Large intestine (tissue), 3 donors: ENCODE measurements at regions not wholly inside any gene's neighbourhood (a gene's known extent, or its start where the extent isn't known, plus 50 kb on each side); places are given as distances from the start of the nearest gene placed in this dataset.

ENCODE experiments used
- DNase-seq, 2 donors: peaks; one replicate each; pipeline versions ENCODE4 v3.0.0 to v3.0.0-alpha.2; 2013
- H3K27ac ChIP-seq: one replicate; pipeline ENCODE4 v1.5.1; 2013; ENCODE audit warnings: low read length
- H3K27me3 ChIP-seq: 2 replicates; pipeline ENCODE4 v1.6.1; 2013; ENCODE audit warnings: low read length; ENCODE audit not compliant: control insufficient read depth, insufficient read depth
- H3K36me3 ChIP-seq: 2 replicates; pipeline ENCODE4 v1.6.1; 2013; ENCODE audit warnings: low read length; ENCODE audit not compliant: control insufficient read depth, insufficient read depth
- H3K4me1 ChIP-seq: one replicate; pipeline ENCODE4 v1.6.1; 2013; ENCODE audit warnings: low read length; ENCODE audit not compliant: control insufficient read depth, insufficient read depth
- H3K4me3 ChIP-seq: one replicate; pipeline ENCODE4 v1.5.1; 2013; ENCODE audit warnings: low read length
- H3K9me3 ChIP-seq: one replicate; pipeline ENCODE4 v1.6.1; 2013; ENCODE audit warnings: mild to moderate bottlenecking, low read depth, low read length, moderate library complexity; ENCODE audit not compliant: control insufficient read depth
- WGBS: methylation state at CpG from one replicate; pipeline ENCODE4 v1.1.5; 2013; ENCODE audit warnings: low lambda C conversion rate; ENCODE audit not compliant: insufficient coverage; 5-methylcytosine and 5-hydroxymethylcytosine counted together

DNA sequence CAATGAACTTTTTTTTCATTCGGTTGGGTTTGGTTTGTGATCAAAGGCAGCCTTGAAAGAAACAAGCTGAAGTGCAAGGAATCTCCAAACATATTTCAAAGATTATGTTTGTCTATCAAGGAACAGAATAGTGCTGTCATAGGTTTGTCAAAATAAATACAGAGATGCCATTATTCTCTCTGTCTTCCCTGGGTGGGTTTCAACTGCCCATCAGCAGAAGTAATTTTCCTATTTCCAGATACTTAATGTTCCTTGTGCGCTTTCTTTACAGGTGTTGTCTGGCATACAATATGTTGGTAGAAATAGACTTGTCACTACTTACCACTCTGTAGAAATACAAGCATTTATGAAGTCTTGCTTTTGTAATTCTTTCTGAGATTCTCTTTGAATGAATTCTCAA, 294.9 kb downstream of the PDHA2 start:
- Histone ChIP-seq H3K4me1 (no peaks in the 10 kb centered on the region), H3K36me3 (no peaks in the 10 kb centered on the region), H3K9me3 (no peaks in the 10 kb centered on the region), H3K27me3 (no peaks in the 10 kb centered on the region), H3K27ac (no peak overlapping the region), H3K4me3 (no peak overlapping the region)
- DNase-seq: no peak
- 100% methylated on average over 1 of the region's 2 CpGs for WGBS

GRCh38 chr4:96136056-96136455, 296.2 kb downstream of the PDHA2 start:
- no peaks in the 10 kb centered on the region for H3K27me3 ChIP-seq
- no peaks in the 10 kb centered on the region for H3K4me1 ChIP-seq
- no peaks in the 10 kb centered on the region for H3K9me3 ChIP-seq
- H3K27ac ChIP-seq: no peak overlapping the region
- H3K36me3 ChIP-seq: no peaks in the 10 kb centered on the region
- no peak for DNase-seq
- H3K4me3 ChIP-seq: no peak overlapping the region
- WGBS: 100% methylated on average over 2 of the region's 2 CpGs

DNA sequence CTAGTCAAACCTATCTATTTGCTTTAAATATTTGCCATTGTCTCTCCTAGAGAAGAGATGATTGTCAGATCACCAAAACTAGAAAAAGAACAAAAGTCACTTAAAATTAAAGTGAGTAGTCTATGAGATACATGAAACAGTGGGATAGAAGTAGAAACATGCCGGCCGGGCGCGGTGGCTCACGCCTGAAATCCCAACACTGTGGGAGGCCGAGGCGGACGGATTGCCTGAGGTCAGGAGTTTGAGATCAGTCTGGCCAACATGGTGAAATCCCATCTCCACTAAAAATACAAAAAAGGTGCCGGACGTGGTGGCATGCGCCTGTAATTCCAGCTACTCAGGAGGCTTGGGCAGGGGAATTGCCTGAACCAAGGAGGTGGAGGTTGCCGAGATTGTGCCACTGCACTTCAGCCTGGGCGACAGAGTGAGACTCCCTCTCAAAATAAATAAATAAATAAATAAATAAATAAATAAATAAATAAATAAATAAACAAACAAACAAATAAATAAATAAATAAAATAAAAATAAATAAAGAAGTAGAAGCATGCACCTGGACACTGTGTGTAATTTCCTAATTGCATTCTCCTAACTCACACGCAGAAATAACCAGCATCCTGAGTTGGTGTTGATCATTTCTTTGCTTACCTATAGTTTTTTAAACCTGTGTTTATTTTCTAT, 299.5 kb downstream of the PDHA2 start:
- DNase-seq: no peak
- WGBS: 94% methylated on average over 3 of the region's 14 CpGs
- no peaks in the 10 kb centered on the region for H3K4me1 ChIP-seq
- no peaks in the 10 kb centered on the region for H3K36me3 ChIP-seq
- no peaks in the 10 kb centered on the region for H3K27me3 ChIP-seq
- no peak overlapping the region for H3K4me3 ChIP-seq
- no peaks in the 10 kb centered on the region for H3K9me3 ChIP-seq
- no peak overlapping the region for H3K27ac ChIP-seq

GRCh38 chr4:96145601-96146000, 305.7 kb downstream of the PDHA2 start:
- WGBS: no CpG with 5 or more reads among the region's 1 CpG
- no peaks in the 10 kb centered on the region for H3K27me3 ChIP-seq
- H3K27ac ChIP-seq: no peak overlapping the region
- no peak overlapping the region for H3K4me3 ChIP-seq
- DNase-seq: no peak
- H3K9me3 ChIP-seq: no peaks in the 10 kb centered on the region
- H3K36me3 ChIP-seq: no peaks in the 10 kb centered on the region
- no peaks in the 10 kb centered on the region for H3K4me1 ChIP-seq

- no peak overlapping the region for H3K4me3 ChIP-seq
- no peak for DNase-seq
- no peaks in the 10 kb centered on the region for H3K27me3 ChIP-seq
- H3K4me1 ChIP-seq: no peaks in the 10 kb centered on the region
- no peaks in the 10 kb centered on the region for H3K36me3 ChIP-seq
- no peak overlapping the region for H3K27ac ChIP-seq
- H3K9me3 ChIP-seq: no peaks in the 10 kb centered on the region
These were observed 306.8 kb downstream of the PDHA2 start for GRCh38 chr4:96146686-96147085.

GRCh38 chr4:96149894-96150293, 310.0 kb downstream of the PDHA2 start:
- Histone ChIP-seq H3K4me3 (no peak overlapping the region), H3K4me1 (no peaks in the 10 kb centered on the region), H3K36me3 (no peaks in the 10 kb centered on the region), H3K27me3 (no peaks in the 10 kb centered on the region), H3K9me3 (no peaks in the 10 kb centered on the region), H3K27ac (no peak overlapping the region)
- no peak for DNase-seq
- 100% methylated on average over 1 of the region's 6 CpGs for WGBS

DNA sequence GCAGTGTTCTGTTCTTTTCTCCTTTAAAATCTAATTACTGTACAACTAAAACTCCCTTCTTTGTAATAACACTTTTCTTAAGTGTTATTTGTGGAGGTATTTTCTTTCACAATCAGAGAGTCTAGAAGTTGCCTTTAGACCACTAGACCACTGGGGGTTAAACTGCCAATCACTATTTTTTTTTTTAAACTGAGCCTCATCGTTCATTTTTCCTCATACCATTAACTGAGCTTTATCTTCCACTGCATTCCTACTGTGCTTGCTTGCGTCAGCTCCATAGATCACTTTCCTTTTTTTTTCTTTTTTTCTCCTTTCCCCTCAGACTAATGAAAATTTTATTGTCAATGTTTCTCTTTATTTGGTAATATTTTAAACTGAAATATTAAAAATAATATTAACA, 310.6 kb downstream of the PDHA2 start:
- Histone ChIP-seq H3K27me3 (no peaks in the 10 kb centered on the region), H3K9me3 (no peaks in the 10 kb centered on the region), H3K4me3 (no peak overlapping the region), H3K27ac (no peak overlapping the region), H3K4me1 (no peaks in the 10 kb centered on the region), H3K36me3 (no peaks in the 10 kb centered on the region)
- no peak for DNase-seq
- 30% methylated on average over 2 of the region's 2 CpGs for WGBS

- no CpG with 5 or more reads among the region's 2 CpGs for WGBS
- Histone ChIP-seq H3K4me1 (no peaks in the 10 kb centered on the region), H3K27me3 (no peaks in the 10 kb centered on the region), H3K36me3 (no peaks in the 10 kb centered on the region), H3K4me3 (no peak overlapping the region), H3K9me3 (no peaks in the 10 kb centered on the region), H3K27ac (no peak overlapping the region)
- DNase-seq: no peak
These were observed 312.9 kb downstream of the PDHA2 start for GRCh38 chr4:96152824-96153223.

DNA sequence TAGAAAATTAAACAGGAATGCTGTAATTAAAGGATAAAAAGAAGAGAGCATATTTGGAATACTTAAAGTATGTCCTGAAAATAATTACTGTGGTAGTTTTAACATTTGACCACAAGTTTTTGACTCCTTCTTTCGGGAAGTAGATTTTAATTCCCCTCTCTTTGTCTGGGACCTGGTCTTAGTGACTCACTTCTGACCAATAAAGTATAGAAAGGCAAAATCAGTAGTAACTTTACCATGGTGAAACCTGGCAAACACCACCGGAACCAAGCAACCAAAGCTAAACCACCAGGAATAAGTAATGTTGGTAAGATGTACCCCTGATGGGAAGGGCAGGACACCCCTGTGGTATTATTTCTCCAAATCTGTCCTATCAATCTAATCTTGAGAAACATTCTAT, 314.8 kb downstream of the PDHA2 start:
- no CpG with 5 or more reads among the region's 2 CpGs for WGBS
- no peaks in the 10 kb centered on the region for H3K36me3 ChIP-seq
- no peak overlapping the region for H3K4me3 ChIP-seq
- H3K9me3 ChIP-seq: no peaks in the 10 kb centered on the region
- no peak for DNase-seq
- H3K4me1 ChIP-seq: no peaks in the 10 kb centered on the region
- H3K27me3 ChIP-seq: no peaks in the 10 kb centered on the region
- H3K27ac ChIP-seq: no peak overlapping the region

- Histone ChIP-seq H3K36me3 (no peaks in the 10 kb centered on the region), H3K27ac (no peak overlapping the region), H3K27me3 (no peaks in the 10 kb centered on the region), H3K4me3 (no peak overlapping the region), H3K9me3 (no peaks in the 10 kb centered on the region), H3K4me1 (no peaks in the 10 kb centered on the region)
- no peak for DNase-seq
- 33% methylated on average over 1 of the region's 1 CpG for WGBS
These were observed 322.7 kb downstream of the PDHA2 start for GRCh38 chr4:96162636-96163035.

DNA sequence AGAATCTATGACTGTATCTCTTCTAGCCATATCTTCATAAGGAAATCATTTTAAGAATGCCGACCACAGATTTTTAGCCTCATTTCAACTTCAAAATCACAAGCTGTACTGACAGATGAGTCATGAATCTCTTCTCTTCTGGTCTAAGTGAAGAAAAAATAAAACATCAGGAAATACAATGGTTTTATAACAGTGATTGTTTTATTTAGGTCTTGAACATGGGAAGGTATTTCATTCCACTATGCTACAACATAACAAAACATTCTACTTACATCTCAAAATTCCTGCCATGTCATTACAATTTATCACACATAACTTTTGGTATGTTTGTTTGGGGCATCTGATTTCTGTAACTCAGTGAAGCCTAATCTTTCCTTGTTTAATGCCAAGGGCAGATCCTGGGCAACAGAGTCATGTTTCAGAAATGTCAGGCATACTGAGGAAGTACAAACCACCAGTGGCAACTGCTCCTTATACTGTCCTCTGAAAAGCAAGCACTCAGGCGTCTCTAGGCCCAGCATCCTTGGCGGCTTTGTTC, 325.0 kb downstream of the PDHA2 start:
- no peak overlapping the region for H3K27ac ChIP-seq
- H3K4me1 ChIP-seq: no peaks in the 10 kb centered on the region
- no peaks in the 10 kb centered on the region for H3K36me3 ChIP-seq
- no peak overlapping the region for H3K4me3 ChIP-seq
- no peaks in the 10 kb centered on the region for H3K9me3 ChIP-seq
- no peak for DNase-seq
- H3K27me3 ChIP-seq: no peaks in the 10 kb centered on the region
- 100% methylated on average over 1 of the region's 3 CpGs for WGBS
